22Rv1 (cell line): ENCODE measurements at regions not wholly inside any gene's neighbourhood (a gene's known extent, or its start where the extent isn't known, plus 50 kb on each side); places are given as distances from the start of the nearest gene placed in this dataset.

Source experiments
- CTCF ChIP-seq: fragments of 450-650 bp; IDR thresholded peaks from 2 replicates; pipeline ENCODE4 v1.5.1; 2017; ENCODE audit warnings: mild to moderate bottlenecking
- ZFX ChIP-seq: fragments of 450-650 bp; IDR thresholded peaks from 2 replicates; pipeline ENCODE4 v1.6.1; 2017; ENCODE audit warnings: antibody characterized with exemption, borderline replicate concordance

GRCh38 chr11:101224221-101224620, 94.6 kb upstream of the PGR start:
- TF ChIP-seq CTCF (no peak), ZFX (no peak)
